ENCODE measurements at regions not wholly inside any gene's neighbourhood (a gene's known extent, or its start where the extent isn't known, plus 50 kb on each side); places are given as distances from the start of the nearest gene placed in this dataset.
"Not testable (repeated sequence)": the region's sequence is repeated elsewhere in the genome, so short reads cannot be mapped to it uniquely, and the experiment has no call there.

DNA sequence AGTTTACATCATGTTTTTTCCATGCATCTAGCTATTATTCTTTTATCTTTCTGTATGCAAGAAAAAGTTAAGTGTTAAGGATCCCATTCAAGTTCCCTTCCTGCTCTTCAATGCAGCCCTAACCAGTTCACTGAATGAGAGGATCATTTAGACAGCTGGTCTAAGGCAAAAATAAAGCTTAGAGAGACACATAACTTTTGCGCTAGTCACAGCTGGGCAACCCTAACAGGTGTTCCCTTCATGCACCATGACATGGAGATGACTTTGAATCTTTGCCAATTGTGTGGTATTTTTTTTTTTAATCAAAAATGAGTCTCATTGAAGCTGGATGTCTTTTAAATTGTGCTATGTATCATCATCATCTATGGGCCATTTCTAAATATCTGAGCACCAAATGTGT is 393.8 kb upstream of the CYRIA start:
- DNase-seq = no peak

DNA sequence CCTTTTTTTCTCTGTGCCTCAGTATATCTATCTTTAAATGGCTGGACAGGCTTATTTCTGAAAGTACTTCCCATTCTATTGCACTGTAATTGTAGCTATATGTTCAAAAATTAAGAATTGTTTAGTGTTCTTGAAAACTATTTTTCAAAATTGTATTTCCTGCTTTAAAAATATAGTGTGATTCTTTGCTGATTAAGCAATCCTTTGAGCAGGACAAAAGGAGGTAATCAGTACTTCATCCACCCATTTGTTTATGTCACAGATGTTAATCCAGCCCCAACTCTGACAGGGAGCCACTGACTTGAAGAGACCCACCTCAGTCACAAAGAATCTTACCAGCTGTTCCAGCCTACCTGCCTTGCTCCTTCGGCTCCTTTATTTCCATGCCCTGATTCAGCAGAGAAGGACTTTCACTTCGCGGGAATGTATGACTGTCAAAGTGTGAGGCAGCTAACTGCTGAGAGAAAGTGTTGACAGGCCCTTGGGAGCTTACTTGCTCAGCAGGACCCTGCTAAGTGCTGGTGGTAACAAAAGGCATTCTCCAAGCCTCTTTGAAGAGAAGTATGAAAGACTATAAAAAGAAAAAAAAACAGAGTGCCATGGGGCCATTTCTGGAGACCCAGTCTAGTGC is 393.3 kb upstream of the CYRIA start:
- peak in 1 of 14 donors; percentile 1 for DNase-seq

DNA sequence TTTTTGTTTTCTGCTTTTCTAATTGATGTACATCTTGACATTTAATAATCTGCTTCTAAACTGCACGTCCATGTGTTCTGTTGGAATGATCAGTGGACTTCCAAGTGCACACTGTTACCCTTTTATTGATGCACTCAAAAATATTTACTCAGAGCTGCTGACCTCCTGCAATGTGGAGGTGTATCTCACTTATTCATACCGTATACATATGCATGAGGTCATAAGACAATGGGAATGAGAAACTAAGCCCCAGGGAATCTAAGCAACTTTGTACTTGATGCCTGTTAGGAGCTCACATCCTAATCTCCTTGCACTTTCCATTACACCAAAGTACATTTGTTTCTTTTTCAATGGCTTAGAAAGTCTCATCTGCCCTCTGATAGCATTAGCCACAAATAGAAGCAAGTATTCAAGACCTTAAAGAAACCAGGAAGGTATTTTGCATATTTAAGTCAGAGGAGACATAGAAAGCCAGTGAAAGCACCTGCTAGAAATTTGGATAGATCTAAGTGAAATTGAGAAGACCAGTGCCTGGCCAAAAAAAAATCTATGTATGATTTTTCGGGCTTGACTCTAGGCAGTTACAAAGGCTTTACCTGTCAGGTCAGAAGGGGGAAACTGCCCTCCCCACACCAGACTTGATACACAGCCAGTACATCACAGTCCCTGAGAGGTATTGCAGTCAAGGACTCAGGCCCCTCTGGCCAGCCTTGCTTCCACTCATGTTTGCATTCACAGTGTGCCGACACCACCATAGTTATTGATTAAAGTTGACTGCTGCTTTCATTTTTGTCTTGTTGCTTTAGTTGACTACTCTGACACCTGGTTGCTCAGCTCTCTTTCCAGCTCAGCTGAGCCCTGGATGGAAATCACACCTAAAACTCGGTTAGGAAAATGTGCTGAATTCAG is 391.7 kb upstream of the CYRIA start:
- DNase-seq = no peak

DNA sequence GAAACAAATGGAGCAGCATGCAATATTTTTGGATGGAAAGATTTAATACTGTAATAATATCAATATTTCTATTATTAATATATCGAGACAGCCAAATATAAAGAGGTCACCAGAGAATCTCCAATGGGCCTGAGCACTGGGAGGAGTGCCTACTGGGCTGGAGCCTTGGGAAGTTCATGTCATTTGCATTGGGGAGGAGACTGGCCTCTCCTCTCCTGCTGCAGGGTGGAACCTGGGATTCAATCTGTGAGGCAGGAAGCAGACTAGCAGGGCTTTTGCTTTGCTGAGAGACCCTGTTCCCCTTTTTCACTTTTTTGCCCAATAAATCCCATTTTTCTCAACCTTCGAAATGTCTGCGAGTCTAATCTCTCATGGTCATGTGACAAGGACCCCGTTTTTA is 390.6 kb upstream of the CYRIA start:
- DNase-seq = no peak

DNA sequence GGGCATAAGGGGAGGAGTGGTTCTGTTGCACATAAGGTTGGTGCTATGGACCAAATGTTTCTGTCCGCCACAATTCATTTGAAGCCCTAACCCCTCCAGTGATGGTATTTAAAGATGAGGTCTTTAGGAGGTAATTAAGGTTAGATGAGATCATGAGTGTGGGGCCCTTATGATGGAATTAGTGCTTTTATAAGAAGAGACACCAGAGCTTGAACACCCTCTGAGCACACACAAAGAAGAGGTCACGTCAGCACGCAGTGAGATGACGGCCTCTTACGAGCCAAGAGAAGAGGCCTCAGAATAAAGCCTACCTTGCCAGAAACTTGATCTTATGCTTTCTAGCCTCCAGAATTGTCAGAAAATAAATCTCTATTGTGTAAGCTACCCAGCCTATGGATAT is 386.4 kb upstream of the CYRIA start:
- no peak for DNase-seq

DNA sequence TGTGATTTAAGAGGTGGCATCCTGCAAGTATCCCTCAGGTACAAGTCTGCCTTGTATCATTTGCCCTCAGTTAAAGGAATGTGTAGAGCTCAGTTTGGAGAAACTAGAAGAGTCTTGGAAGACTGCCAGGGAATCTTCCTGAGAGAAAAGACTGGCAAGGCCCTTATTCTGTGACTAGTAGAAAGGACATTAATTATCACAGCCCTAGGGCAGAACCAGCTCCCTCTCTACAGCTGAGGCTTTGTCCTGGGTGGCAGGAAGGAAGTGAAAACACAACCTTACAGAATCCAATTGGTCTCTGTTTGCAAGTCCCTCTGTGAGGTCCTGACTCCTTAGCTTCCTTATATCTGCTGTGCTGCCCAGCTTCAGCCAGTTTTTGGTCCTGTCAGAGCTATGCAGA is 385.9 kb upstream of the CYRIA start:
- no peak for DNase-seq

DNA sequence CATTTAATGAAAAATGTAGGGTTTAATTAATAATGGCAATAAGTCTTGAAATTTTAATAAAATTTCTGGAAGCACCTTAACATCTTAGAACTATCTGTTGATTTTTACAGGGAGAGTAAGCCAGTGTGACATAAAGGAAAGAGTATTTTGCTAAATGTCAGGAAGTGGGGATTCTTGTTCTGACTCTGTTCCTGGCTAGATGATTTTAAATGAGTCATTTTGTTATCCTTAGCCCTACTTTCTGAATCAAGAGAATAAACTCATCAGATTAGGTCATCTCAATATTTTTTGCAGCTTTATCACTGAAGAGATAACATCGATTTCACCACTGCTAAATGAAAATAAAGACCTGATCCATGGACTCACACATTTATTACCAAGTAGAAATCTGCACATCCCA is 377.5 kb upstream of the CYRIA start:
- no peak for DNase-seq

DNA sequence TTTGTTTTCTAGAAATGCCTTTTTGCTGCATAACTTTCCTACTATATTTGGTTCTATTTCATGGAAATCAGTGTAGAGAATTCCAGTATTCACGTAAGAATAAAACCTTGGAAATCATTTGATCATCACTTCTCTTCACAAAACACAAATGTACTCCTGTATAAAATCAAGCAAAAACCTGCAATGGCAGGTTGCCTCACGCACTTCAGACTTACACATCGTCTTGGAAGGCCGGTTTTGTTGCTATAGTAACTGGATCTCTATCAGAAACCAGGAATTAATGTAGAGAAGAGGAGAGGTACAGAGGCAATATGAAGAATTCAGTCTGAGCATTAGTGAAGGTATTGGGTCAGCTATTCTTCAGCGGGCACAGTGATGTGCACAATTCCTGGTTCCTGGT is 370.7 kb upstream of the CYRIA start:
- no peak for DNase-seq

DNA sequence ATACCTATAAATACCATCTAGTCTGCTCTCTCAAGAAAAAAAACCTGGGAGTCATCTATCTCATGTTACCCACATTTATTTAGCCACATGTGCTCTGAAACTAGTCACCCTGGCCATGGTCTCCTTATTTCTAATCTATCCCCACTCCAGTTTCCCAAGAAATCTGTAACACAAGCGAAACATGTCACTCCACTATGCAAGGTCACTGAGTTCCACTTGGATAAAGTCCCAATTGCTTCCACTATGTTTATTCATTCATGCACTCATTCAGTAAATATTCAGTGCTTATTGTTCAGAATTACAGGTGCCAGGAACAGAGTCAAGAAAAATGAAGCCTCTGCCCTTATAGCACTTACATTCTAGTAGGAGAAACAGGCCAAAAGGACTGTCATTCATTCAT is 369.4 kb upstream of the CYRIA start:
- DNase-seq = no peak

DNA sequence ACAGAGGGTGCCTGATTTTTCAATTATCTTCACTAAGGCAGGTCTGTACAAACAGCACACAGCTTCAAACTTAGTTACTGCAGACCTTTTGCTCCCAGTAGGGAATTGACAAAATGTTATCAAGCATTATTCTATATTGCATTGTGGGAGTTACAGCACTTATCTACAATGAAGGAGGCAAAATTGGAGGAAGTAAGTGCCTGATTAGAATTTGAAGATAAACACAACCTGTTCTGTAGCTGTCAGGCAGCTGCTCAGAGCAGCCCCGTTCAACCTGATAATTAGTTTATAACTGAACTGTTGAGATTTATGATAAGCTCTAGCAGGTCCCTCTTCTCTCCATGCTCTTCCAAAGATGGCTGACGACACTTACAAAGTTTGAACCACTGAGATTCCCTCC is 364.4 kb upstream of the CYRIA start:
- no peak for DNase-seq

DNA sequence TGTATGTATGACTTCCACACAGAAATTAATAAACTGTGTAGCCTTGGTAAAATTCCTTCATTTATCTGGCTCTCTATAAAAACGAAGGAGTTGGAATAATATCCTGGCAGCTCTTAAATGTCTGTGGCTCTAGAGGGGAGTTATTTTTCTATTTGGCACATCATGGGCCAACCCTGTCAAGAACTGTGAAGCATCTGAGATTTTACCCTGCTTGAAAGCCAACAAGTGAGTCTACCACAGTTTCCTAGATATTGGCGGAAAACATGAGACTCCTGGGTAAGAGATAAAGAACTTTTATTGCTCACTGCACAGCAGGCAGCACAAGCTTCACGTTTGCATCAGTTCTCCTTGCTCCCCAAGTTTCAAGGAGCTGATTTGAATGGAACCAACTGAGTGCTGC is 346.7 kb upstream of the CYRIA start:
- DNase-seq = no peak

DNA sequence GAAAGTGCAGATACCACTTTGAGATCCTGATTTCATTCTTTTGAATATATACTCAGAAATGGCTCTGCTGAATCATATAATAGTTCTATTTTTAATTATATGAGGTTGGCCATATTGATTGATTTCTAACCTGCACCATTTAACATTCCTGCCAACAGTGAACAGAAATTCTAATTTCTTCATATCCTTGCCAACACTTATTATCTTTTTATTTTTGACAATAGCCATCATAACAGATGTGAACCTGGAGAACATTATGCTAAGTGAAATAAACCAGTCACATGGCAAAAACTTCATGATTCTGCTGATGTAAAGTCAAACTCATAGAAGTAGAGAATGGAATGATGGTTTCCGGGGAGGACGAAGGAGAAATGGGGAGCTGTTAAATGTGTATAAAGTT is 344.5 kb upstream of the CYRIA start:
- no peak for DNase-seq

DNA sequence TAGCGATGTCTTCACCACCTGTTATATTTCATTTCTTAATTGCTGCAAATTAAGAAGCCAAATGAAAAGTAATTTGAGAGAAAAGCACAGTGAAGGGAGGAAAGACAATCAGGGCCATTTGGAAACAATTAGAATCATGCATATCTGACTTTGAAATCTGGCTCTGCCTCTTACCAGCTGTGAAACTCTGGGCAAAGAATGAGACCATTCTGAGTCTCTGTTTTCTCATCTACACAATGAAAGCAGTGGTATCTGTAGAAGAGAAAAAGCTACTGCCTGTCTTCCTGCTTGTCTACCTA is 334.5 kb upstream of the CYRIA start:
- no peak for DNase-seq

DNA sequence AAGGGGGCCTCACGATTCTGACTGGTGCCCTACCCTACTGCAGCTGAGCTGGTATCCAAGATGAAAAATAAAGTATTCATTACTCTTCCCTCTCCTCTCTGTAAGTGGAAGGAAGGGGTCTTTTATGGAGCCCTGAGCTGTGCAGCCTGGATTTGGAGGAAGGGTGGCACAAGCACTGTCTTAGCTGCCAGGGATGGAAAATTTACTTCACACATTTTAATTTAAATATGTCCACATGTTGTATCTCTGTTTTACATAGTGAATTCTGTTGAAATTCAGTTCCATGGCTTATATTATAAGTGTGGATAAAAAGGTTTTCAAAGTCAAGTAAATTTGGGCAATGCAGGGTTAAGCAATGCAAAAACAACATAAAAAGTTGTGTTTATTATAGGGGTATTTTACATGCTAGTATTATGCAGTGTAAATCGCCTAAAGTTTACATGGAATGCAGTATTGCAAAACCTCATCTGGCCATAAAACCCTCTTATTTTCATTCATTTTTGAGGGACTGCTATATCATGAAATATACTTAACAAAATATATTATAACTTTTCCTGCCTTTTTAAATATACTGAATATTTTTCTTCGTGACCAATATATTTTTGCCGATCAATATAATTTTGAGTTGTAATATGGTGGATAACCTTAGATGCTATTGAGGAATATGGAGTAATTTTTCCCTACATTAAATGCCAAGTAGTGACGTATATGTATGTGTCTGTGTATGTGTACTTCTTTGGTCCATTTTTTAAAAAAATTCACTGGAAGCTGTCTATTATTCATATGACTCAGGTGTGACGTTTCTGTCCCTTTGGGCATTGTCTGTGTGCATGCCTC is 333.9 kb upstream of the CYRIA start:
- DNase-seq = no peak

DNA sequence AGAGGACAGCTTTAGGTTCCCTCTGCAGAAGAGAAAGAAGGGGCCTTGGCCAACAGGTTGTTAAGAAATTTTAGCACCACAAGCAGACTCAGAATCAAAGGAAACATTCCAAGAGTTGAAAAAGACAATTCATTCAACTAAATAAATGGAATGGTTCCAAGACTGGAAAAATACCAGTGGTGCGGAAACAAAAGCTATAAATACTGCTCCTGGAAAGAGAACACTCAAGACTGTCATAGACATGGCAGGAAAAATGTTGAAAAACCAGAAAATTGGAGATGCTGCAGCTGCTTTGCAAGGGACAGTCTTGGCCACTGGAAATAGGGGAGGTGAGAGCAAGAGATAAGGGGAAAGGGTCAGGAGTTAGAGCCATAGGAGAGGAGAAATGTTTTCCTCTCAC is 312.7 kb upstream of the CYRIA start:
- DNase-seq = no peak

DNA sequence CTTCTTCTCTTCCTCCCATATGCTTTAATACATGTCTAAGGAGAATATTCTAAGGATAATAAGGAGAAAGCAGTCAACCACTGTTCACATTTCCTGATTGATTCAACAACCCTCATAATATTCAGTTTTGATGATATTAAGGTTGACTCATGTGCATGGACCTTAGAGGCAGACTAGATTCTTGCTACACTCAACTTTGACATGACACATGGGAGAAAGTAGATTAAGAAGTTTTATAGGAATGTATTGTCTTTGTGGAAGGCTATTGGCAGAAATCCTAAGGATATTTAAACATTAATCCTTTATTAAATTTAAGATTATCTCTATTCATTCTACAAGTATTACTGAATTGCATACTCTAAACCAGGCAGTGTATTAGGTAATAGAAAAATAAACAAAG is 309.1 kb upstream of the CYRIA start:
- DNase-seq = no peak

DNA sequence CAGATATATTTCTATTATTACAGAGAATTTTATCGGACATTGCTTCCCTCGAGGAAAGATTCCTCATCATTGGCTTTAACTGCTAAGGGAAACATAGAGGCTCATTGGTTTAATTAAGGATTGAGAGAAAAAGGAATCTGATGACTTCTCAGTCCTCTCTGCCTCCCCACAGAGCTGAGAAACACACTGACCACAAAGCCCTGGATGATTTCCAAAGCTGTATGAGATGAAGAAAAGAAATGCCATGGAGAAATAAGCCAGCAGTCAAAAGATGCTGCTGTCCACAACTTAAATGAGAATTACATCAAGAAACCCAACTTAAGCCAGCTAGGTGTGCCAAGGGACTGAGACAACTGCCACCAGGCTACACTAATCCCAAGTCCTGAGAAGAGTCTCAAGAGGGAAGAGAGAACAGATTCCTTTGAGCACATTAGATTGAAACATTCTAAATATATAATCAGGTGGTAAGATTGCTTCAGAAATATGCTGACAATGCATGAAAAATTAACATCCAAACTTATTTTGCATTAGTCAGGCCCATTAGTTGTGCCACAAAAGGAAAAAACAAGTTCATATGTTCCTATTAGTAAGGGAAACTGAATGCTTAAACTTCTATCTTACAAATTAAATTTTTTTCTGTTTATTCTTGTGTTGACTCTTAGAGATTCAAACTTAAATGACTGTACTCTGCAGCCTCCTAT is 308.1 kb upstream of the CYRIA start:
- no peak for DNase-seq

DNA sequence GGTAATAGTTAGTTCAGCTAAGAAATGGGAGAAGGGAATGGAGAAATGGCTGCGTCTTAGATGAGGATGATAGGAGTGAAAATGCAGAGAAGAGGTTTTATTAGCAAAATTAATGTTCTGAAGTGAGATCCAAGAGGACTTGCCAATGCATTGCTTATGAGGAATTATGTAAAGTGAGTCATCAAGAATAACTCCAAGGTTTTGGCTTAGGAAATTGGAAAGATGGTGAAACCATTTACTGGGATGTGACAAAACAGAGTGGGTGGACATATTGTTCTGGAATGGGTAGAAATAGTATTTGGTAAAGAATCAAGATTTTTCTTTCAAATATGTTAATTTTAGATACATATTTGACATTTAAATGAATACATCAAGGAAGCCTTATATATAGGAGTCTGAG is 306.6 kb upstream of the CYRIA start:
- no peak for DNase-seq

DNA sequence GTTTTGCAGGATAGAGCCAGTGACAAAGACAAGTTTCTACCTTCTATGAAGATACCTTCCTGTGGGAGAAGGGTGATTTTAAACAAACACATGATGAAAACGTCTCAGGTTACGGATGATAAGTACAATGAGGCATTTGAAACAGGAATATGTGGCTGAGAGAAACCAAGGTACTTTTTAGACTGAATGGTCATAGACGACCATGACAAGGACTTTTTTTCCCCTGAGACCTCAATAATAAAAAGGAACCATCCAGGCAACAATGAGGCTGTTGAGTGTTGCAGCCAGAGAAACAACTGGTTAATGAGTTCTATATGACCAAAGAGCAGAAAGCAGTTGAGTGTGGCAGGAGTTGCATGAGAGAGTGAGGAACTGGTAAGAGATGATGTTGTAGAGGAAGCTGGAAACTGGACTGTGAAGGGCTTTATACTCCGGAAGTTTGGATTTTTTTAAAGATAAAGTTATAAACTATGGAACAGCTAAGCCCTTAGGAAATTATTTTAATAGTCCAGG is 306.1 kb upstream of the CYRIA start:
- DNase-seq = no peak

DNA sequence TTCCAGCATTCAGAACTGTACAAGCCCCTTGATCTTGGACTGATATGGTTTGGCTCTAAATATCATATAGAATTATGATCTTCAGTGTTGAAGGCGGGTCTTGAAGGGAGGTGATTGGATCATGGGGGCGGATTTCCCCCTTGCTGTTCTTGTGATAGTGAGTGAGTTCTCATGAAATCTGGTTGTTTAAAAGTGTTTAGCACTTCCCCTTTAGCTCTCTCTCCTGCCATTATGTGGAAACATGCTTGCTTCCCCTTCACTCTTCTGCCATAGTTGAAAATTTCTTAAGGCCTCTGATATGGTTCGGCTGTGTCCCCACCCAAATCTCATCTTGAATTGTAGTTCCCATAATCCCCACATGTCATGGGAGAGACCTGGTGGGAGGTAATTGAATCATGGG is 305.3 kb upstream of the CYRIA start:
- DNase-seq = not testable (repeated sequence)

DNA sequence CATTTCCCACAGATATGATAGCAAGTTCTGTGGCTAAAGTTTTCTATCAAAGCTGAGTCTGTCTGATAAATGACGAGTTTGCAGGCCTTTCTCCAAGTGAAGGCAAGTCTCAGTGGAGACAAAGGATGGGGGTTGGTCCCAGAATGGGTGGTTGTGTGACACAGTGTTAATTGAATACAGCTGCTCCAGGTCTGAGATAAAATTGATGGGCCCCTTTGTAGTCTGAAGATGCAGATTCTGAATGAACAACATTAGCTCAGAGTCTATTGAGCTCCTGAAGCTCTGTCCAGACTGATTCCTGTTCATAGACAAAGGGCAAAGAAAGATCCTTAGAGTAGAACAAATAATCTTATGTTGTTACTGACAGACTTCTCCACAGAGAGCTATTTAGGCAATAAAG is 296.9 kb upstream of the CYRIA start:
- no peak for DNase-seq

DNA sequence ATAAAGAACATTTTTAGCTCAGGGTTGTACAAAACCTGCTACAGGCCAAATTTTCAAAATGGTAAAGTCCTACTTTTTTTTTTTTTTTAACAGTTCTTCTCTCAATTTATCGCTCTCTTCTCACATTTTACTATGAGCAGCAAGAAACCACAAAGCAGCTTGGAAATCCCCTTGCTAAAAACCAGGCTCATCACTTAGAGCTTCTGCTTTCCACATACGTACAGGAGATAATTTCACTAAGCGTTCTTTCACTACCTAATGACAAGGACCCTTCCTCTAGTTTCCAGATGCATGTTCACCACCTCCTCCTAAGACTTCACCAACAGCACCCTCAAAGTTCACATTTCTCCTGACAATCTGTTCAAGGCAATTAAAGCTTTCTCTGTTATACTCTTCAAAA is 294.9 kb upstream of the CYRIA start:
- DNase-seq = no peak

DNA sequence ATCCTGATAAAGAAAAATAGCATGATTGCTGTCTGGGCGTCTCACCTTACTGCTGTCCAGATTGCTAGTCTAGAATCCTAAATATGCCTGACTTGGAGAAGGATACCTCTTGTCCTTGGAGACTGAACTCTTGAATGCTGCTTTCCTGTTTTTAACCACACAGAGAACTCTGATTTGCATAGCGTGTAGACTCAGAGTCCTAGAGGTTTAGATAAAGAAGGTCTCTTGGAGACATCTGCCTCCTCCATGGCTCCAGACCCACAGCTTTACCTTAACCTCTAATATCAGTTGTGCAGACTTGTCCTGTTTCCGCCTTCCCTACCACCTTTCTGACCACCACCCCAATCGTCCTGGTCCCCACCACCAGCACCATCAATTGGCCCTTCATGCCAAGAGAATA is 292.6 kb upstream of the CYRIA start:
- no peak for DNase-seq

Measured in C1 segment of cervical spinal cord (tissue), 14 donors.